HG02870 (cell line): ENCODE measurements at regions not wholly inside any gene's neighbourhood (a gene's known extent, or its start where the extent isn't known, plus 50 kb on each side); places are given as distances from the start of the nearest gene placed in this dataset.
"Not testable (repeated sequence)": the region's sequence is repeated elsewhere in the genome, so short reads cannot be mapped to it uniquely, and the experiment has no call there.

Experiments
- ATAC-seq: cut with Tn5 transposase; IDR thresholded peaks from one replicate; pipeline ENCODE4 v1.9.1; 2021; ENCODE audit warnings: mild to moderate bottlenecking, moderate library complexity; ENCODE audit not compliant: unreplicated experiment

GRCh38 chr9:106082621-106083020, 388.3 kb downstream of the TMEM38B start:
- ATAC-seq: no peak

- no peak for ATAC-seq
Observed at GRCh38 chr9:106084702-106085101, 390.4 kb downstream of the TMEM38B start.

- ATAC-seq: no peak
Observed at GRCh38 chr9:106085479-106085878, 391.1 kb downstream of the TMEM38B start.

- no peak for ATAC-seq
Observed at GRCh38 chr9:106092083-106092482, 397.7 kb downstream of the TMEM38B start.

- ATAC-seq: no peak
Observed at GRCh38 chr9:106102821-106103220, 408.5 kb downstream of the TMEM38B start.

GRCh38 chr9:106104887-106105286, 410.5 kb downstream of the TMEM38B start:
- no peak for ATAC-seq

GRCh38 chr9:106106396-106106795, 412.1 kb downstream of the TMEM38B start:
- no peak for ATAC-seq

- no peak for ATAC-seq
Observed at GRCh38 chr9:106107716-106108115, 413.4 kb downstream of the TMEM38B start.

GRCh38 chr9:106109706-106110105, 415.4 kb downstream of the TMEM38B start:
- not testable (repeated sequence) for ATAC-seq

GRCh38 chr9:106110483-106110882, 416.1 kb downstream of the TMEM38B start:
- ATAC-seq: no peak

GRCh38 chr9:106111039-106111730, 416.8 kb downstream of the TMEM38B start:
- ATAC-seq: no peak

GRCh38 chr9:106112935-106113334, 418.6 kb downstream of the TMEM38B start:
- no peak for ATAC-seq

- ATAC-seq: no peak
Observed at GRCh38 chr9:106119176-106119575, 424.8 kb downstream of the TMEM38B start.

GRCh38 chr9:106120071-106120470, 425.7 kb downstream of the TMEM38B start:
- ATAC-seq: no peak

GRCh38 chr9:106127776-106128175, 433.4 kb downstream of the TMEM38B start:
- no peak for ATAC-seq

GRCh38 chr9:106130374-106130773, 436.0 kb downstream of the TMEM38B start:
- no peak for ATAC-seq

- ATAC-seq: no peak
Observed at GRCh38 chr9:106143781-106144180, 449.4 kb downstream of the TMEM38B start.

GRCh38 chr9:106146066-106146840, 451.9 kb downstream of the TMEM38B start:
- ATAC-seq: no peak

GRCh38 chr9:106146886-106147285, 452.5 kb downstream of the TMEM38B start:
- ATAC-seq: no peak

GRCh38 chr9:106149956-106150355, 455.6 kb downstream of the TMEM38B start:
- no peak for ATAC-seq

GRCh38 chr9:106156465-106156864, 462.1 kb downstream of the TMEM38B start:
- no peak for ATAC-seq

- ATAC-seq: no peak
Observed at GRCh38 chr9:106172265-106172664, 477.9 kb downstream of the TMEM38B start.
